ENCODE measurements at regions not wholly inside any gene's neighbourhood (a gene's known extent, or its start where the extent isn't known, plus 50 kb on each side); places are given as distances from the start of the nearest gene placed in this dataset.
"Not testable (repeated sequence)": the region's sequence is repeated elsewhere in the genome, so short reads cannot be mapped to it uniquely, and the experiment has no call there.

DNA sequence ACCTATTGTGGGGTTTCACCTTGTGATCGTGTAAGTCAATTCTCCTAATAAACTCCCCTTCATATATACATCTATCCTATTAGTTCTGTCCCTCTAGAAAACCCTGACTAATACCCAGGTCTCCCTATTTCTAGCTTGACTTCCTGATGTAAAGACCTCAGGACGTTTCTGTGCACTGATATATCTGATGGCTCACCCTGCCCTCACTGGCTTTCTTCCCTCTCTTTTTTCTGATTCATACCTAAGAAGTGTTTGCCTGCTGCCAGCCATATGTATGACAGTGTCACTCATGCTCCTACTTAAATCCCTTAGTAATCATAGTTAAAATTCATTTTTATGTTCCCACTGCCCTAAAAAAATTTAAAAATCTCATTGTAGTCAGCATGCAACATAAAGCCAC is 124.8 kb upstream of the CCNG1 start:
- no peak for DNase-seq
- Mint-ChIP-seq H3K9me3 (peaks cover 12% of the 10 kb centered on the region), H3K36me3 (peaks cover 2% of the 10 kb centered on the region), H3K27me3 (no peaks in the 10 kb centered on the region), H3K27ac (no peak overlapping the region), H3K4me3 (no peak overlapping the region), H3K4me1 (ENCODE audit: low read depth) (peaks cover 5% of the 10 kb centered on the region)
- ChIA-PET CTCF (interaction anchor here (1.3 kb wide), 1 partner anchor 96 kb away, joined by 4 read pairs; no protein-coding TSS in a partner anchor), POLR2A (no interaction called here)
- intact Hi-C loops (cut with micrococcal nuclease) = no loop called here

DNA sequence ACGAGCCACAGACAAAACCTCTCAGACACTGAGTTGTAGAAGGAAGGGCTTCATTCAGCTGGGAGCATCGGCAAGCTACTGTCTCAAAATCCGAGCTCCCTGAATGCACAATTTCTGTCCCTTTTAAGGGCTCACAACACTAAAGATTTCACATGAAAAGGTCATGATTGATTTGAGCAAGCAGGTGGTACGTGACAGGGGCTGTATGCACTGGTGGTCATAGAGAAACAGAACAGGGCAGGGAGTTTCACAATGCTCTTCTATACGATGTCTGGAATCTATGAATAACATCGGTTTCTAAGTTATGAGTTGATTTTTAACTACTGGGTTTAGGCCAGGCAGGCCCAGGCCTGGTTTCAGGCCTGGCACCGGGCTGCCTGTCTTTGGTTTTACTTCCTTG is 124.3 kb upstream of the CCNG1 start:
- peaks cover 12% of the 10 kb centered on the region for H3K9me3 Mint-ChIP-seq
- intact Hi-C loops (cut with micrococcal nuclease); H3K4me3 Mint-ChIP-seq; DNase-seq; H3K27me3 Mint-ChIP-seq; CTCF ChIA-PET; H3K4me1 Mint-ChIP-seq (ENCODE audit: low read depth); H3K27ac Mint-ChIP-seq; H3K36me3 Mint-ChIP-seq; POLR2A ChIA-PET: not testable (repeated sequence)

GRCh38 chr5:163316374-163316773 is 121.0 kb upstream of the CCNG1 start:
- POLR2A ChIA-PET; H3K4me3 Mint-ChIP-seq; H3K27me3 Mint-ChIP-seq; H3K36me3 Mint-ChIP-seq; DNase-seq; intact Hi-C loops (cut with micrococcal nuclease); CTCF ChIA-PET; H3K27ac Mint-ChIP-seq; H3K4me1 Mint-ChIP-seq (ENCODE audit: low read depth): not testable (repeated sequence)
- peaks cover 12% of the 10 kb centered on the region for H3K9me3 Mint-ChIP-seq

DNA sequence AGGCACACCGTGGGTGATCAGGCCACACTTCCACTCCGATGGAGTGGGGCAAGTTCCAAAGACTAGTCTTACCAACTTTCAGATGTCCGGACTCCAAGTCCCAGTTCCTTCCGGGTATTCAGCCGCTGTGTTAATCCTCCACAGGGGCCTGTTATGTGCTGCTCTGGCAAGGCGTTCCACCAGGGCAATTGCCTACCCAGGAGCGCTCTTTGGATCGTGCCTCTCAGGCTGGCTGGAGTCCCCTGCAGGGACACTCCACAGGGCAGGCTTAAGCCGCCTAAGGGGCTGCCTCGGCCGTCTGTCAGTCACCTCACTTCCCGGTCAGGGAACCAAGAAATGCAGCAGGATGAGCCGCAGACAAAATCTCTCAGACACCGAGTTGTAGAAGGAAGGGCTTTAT is 118.7 kb upstream of the CCNG1 start:
- peaks cover 3% of the 10 kb centered on the region for H3K9me3 Mint-ChIP-seq
- ChIA-PET CTCF (no interaction called here), POLR2A (no interaction called here)
- no peaks in the 10 kb centered on the region for H3K36me3 Mint-ChIP-seq
- no peak overlapping the region for H3K4me3 Mint-ChIP-seq
- DNase-seq = no peak
- H3K27me3 Mint-ChIP-seq = no peaks in the 10 kb centered on the region
- intact Hi-C loops (cut with micrococcal nuclease) = no loop called here
- H3K27ac Mint-ChIP-seq = no peak overlapping the region
- H3K4me1 Mint-ChIP-seq (ENCODE audit: low read depth) = no peaks in the 10 kb centered on the region

DNA sequence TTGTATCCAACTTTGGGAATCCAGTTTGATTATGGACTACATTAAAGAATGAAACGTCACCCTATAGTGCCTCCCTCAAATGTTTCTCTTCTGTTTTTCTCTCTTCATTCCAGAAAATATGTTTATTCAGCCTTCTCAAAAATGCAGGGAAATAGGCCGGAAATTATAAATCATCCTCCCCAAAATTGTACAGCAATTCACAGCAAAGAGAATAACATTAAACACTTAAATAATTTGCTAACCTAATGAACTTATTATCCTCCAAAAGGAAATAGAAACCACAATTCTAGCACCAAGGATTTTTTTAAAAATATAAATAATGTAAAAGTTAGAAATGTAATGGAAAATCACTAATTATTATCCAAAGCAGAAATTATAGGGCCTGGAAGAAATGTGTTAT is 115.9 kb upstream of the CCNG1 start:
- DNase-seq = no peak
- no peak overlapping the region for H3K27ac Mint-ChIP-seq
- intact Hi-C loops (cut with micrococcal nuclease) = no loop called here
- H3K9me3 Mint-ChIP-seq = no peaks in the 10 kb centered on the region
- no peaks in the 10 kb centered on the region for H3K27me3 Mint-ChIP-seq
- no peak overlapping the region for H3K4me3 Mint-ChIP-seq
- ChIA-PET CTCF (no interaction called here), POLR2A (no interaction called here)
- no peaks in the 10 kb centered on the region for H3K36me3 Mint-ChIP-seq
- no peaks in the 10 kb centered on the region for H3K4me1 Mint-ChIP-seq (ENCODE audit: low read depth)

- POLR2A ChIA-PET = no interaction called here
- intact Hi-C loops (cut with micrococcal nuclease) = no loop called here
- CTCF ChIA-PET = no interaction called here
- Mint-ChIP-seq H3K4me3 (no peak overlapping the region), H3K36me3 (no peaks in the 10 kb centered on the region), H3K27ac (no peak overlapping the region), H3K9me3 (no peaks in the 10 kb centered on the region), H3K4me1 (ENCODE audit: low read depth) (no peaks in the 10 kb centered on the region), H3K27me3 (no peaks in the 10 kb centered on the region)
- no peak for DNase-seq
Measured at GRCh38 chr5:163330723-163331668, 106.4 kb upstream of the CCNG1 start.

DNA sequence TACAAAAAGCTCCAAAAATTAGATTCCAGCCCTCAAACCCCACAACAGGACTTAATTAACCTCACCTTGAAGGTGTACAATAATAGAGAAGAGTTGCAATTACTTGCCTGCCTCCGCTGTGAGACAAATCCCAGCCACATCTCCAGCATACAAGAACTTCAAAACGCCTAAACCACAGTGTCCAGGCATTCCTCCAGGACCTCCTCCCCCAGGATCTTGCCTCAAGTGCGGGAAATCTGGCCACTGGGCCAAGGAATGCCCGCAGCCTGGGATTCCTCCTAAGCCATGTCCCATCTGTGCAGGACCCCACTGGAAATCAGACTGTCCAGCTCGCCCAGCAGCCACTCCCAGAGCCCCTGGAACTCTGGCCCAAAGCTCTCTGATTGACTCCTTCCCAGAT is 101.3 kb upstream of the CCNG1 start:
- H3K9me3 Mint-ChIP-seq; H3K36me3 Mint-ChIP-seq; H3K4me3 Mint-ChIP-seq; POLR2A ChIA-PET; H3K27me3 Mint-ChIP-seq; H3K4me1 Mint-ChIP-seq (ENCODE audit: low read depth); DNase-seq; CTCF ChIA-PET; H3K27ac Mint-ChIP-seq; intact Hi-C loops (cut with micrococcal nuclease): not testable (repeated sequence)

DNA sequence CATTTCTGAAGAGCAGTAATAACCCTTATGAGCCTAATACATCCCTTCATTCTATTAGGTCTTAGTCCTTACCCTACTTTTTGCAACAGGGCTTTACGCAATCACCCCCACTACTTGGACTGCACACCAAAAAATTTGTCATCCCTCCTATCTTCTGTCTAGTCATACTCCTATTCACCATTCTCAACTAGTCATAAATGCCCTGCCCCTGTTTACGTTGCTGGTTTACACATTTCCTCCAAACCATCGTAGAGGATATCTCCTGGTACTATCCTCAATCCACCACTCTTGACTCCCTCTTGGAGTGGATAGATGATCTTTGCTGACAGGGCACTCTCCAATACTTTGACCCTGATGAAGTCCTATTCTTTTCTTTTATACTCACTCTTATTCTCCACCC is 98.2 kb upstream of the CCNG1 start:
- DNase-seq = no peak
- no peaks in the 10 kb centered on the region for H3K4me1 Mint-ChIP-seq (ENCODE audit: low read depth)
- ChIA-PET POLR2A (no interaction called here), CTCF (no interaction called here)
- H3K9me3 Mint-ChIP-seq = no peaks in the 10 kb centered on the region
- H3K4me3 Mint-ChIP-seq = no peak overlapping the region
- H3K36me3 Mint-ChIP-seq = no peaks in the 10 kb centered on the region
- no peak overlapping the region for H3K27ac Mint-ChIP-seq
- H3K27me3 Mint-ChIP-seq = peaks cover 3% of the 10 kb centered on the region
- intact Hi-C loops (cut with micrococcal nuclease) = no loop called here

GRCh38 chr5:163340378-163340777 is 97.0 kb upstream of the CCNG1 start:
- H3K9me3 Mint-ChIP-seq; intact Hi-C loops (cut with micrococcal nuclease); CTCF ChIA-PET; DNase-seq; H3K4me3 Mint-ChIP-seq; H3K4me1 Mint-ChIP-seq (ENCODE audit: low read depth); H3K36me3 Mint-ChIP-seq; H3K27ac Mint-ChIP-seq; POLR2A ChIA-PET; H3K27me3 Mint-ChIP-seq: not testable (repeated sequence)

DNA sequence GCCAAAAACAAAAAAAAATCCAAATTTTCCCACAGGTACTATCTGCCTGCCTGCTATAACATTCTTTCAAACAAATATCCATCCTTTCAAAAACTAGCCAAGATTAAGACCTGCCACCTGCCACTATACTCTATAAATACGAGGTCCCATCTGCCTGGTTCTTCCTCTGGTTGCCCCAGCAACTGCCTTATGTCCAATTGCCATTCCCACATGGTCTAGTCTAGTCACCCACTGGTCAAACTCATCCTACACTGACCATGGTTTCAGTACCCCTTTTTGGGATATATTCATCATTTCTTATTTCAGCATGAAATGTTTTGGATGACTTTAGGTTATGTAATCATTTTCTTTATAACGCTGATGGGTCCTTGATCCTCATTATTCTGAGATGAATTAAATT is 95.1 kb upstream of the CCNG1 start:
- Mint-ChIP-seq H3K9me3 (no peaks in the 10 kb centered on the region), H3K4me1 (ENCODE audit: low read depth) (no peaks in the 10 kb centered on the region), H3K4me3 (no peak overlapping the region), H3K27ac (no peak overlapping the region), H3K36me3 (no peaks in the 10 kb centered on the region), H3K27me3 (peaks cover 3% of the 10 kb centered on the region)
- ChIA-PET POLR2A (no interaction called here), CTCF (no interaction called here)
- no peak for DNase-seq
- intact Hi-C loops (cut with micrococcal nuclease) = no loop called here

DNA sequence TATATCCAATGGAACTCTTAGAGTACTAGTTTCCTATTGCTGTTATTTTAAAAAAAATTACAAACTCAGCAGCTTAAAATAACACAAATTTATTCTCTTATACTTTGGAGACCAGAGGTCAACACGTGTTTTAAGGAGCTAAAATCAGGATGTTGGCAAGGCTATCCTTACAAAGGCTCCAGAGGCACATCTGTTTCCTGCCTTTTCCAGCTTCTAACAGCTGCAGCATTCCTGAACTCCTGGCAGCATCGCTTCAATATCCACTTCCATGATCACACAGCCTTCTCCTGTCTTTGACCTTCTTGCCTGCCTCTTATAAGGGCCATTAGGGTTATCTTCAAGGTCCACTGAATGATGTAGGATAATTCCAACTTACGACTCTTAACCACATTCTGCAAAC is 92.2 kb upstream of the CCNG1 start:
- no peak for DNase-seq
- H3K4me1 Mint-ChIP-seq (ENCODE audit: low read depth) = no peaks in the 10 kb centered on the region
- intact Hi-C loops (cut with micrococcal nuclease) = loop anchor here (5.0 kb wide), 1 partner anchor 268 kb away; no protein-coding TSS in a partner anchor
- no peaks in the 10 kb centered on the region for H3K36me3 Mint-ChIP-seq
- no peak overlapping the region for H3K4me3 Mint-ChIP-seq
- H3K27ac Mint-ChIP-seq = no peak overlapping the region
- ChIA-PET CTCF (no interaction called here), POLR2A (no interaction called here)
- H3K27me3 Mint-ChIP-seq = peaks cover 4% of the 10 kb centered on the region
- H3K9me3 Mint-ChIP-seq = no peaks in the 10 kb centered on the region

- DNase-seq = peak; percentile 63
- Mint-ChIP-seq H3K36me3 (no peaks in the 10 kb centered on the region), H3K27me3 (peaks cover 4% of the 10 kb centered on the region), H3K9me3 (no peaks in the 10 kb centered on the region), H3K27ac (no peak overlapping the region), H3K4me3 (no peak overlapping the region), H3K4me1 (ENCODE audit: low read depth) (no peaks in the 10 kb centered on the region)
- intact Hi-C loops (cut with micrococcal nuclease) = loop anchor here (2.0 to 5.0 kb wide), 3 partner anchors 37 to 1801 kb away; partner anchors contain the start of gene GABRB2
- ChIA-PET POLR2A (no interaction called here), CTCF (interaction anchor here (0.5 to 2.1 kb wide), 12 partner anchors 9 to 1786 kb away, joined by 3 to 19 read pairs (median 4); no protein-coding TSS in a partner anchor)
Measured at GRCh38 chr5:163347671-163348070, 89.7 kb upstream of the CCNG1 start.

DNA sequence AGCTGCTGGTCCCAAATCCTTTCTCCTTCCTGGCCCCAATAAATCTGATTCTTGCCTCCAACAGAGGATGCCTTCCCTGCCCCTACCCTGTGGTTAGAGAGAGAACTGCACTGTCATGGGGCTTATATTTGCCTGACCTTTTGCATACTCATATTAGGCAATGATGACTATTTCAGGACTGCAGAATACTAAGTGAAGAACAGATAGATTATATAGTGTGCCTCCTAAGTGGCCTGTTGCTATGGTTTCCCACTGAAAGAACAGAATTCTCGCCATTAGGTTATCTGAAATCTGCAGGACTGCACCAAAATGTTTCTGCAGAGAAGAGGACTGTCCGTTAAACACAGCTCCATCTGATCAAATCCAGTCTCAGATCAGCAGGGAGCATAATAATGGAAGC is 87.3 kb upstream of the CCNG1 start:
- H3K4me3 Mint-ChIP-seq = no peak overlapping the region
- no peaks in the 10 kb centered on the region for H3K9me3 Mint-ChIP-seq
- POLR2A ChIA-PET = no interaction called here
- intact Hi-C loops (cut with micrococcal nuclease) = no loop called here
- CTCF ChIA-PET = interaction anchor here (2.7 kb wide), 1 partner anchor 58 kb away, joined by 8 read pairs; no protein-coding TSS in a partner anchor
- no peak for DNase-seq
- H3K27me3 Mint-ChIP-seq = peaks cover 1% of the 10 kb centered on the region
- no peaks in the 10 kb centered on the region for H3K4me1 Mint-ChIP-seq (ENCODE audit: low read depth)
- H3K27ac Mint-ChIP-seq = no peak overlapping the region
- no peaks in the 10 kb centered on the region for H3K36me3 Mint-ChIP-seq

Data from activated CD4-positive, alpha-beta memory T cell treated with anti-CD3 and anti-CD28 coated beads for 36 hours (primary cell).